PC-9 (cell line): ENCODE measurements at regions not wholly inside any gene's neighbourhood (a gene's known extent, or its start where the extent isn't known, plus 50 kb on each side); places are given as distances from the start of the nearest gene placed in this dataset.
"Not testable (repeated sequence)": the region's sequence is repeated elsewhere in the genome, so short reads cannot be mapped to it uniquely, and the experiment has no call there.

Experiments
- BruUV-seq: library from RNA; stranded (reverse); fragments of 400-500 nt; replicated peaks from 2 replicates; lab custom pipeline; 2021; lab: Mats Ljungman, UMichigan
- CTCF ChIA-PET: fragments of 300-600 bp; sonication (Branson Sonifier 250); formaldehyde crosslinking; loops from one replicate; lab custom pipeline; 2022; ENCODE audit warnings: antibody characterized with exemption; lab: Charles Lee
- POLR2A ChIA-PET: fragments of 300-600 bp; sonication (Branson Sonifier 250); formaldehyde crosslinking; loops from one replicate; lab custom pipeline; 2022; ENCODE audit warnings: antibody characterized with exemption; ENCODE audit not compliant: unreplicated experiment; lab: Charles Lee
- DNase-seq, 2 experiments: peaks; one replicate each; pipeline versions ENCODE4 v3.0.0 to v3.0.0-alpha.2; 2015 to 2022; ENCODE audit warnings: mixed read lengths in 1 of 2
- H2AFZ ChIP-seq: fragments of 200-600 bp; sonication (generic); 2 replicates; pipeline ENCODE4 v1.8.1; 2017; ENCODE audit warnings: antibody characterized with exemption
- H3F3A ChIP-seq: fragments of 200-600 bp; sonication (generic); 2 replicates; pipeline ENCODE4 v1.8.1; 2017; ENCODE audit warnings: antibody characterized with exemption, mild to moderate bottlenecking, low read depth; ENCODE audit not compliant: insufficient read depth
- H3K27ac ChIP-seq: fragments of 200-600 bp; sonication (generic); 2 replicates; pipeline ENCODE4 v1.6.1; 2016; ENCODE audit warnings: mixed run types
- H3K27me3 ChIP-seq: fragments of 200-600 bp; sonication (generic); 2 replicates; pipeline ENCODE4 v1.6.1; 2016; ENCODE audit warnings: low read depth, mixed run types; ENCODE audit not compliant: insufficient read depth
- H3K36me3 ChIP-seq: fragments of 200-600 bp; sonication (generic); 2 replicates; pipeline ENCODE4 v1.6.1; 2016; ENCODE audit warnings: low read depth, mixed run types
- H3K4me1 ChIP-seq: fragments of 200-600 bp; sonication (generic); replicated peaks from 2 replicates; pipeline ENCODE4 v1.6.1; 2016; ENCODE audit warnings: mixed run types; ENCODE audit not compliant: insufficient read depth
- H3K4me2 ChIP-seq: fragments of 200-600 bp; sonication (generic); 2 replicates; pipeline ENCODE4 v1.6.1; 2017; ENCODE audit warnings: mixed run types
- H3K4me3 ChIP-seq: fragments of 200-600 bp; sonication (generic); 2 replicates; pipeline ENCODE4 v1.6.1; 2016; ENCODE audit warnings: mixed run types
- H3K79me2 ChIP-seq: fragments of 200-600 bp; sonication (generic); 2 replicates; pipeline ENCODE4 v1.6.1; 2017; ENCODE audit warnings: low read depth, mixed run types
- H3K9me2 ChIP-seq: fragments of 200-600 bp; sonication (generic); 2 replicates; pipeline ENCODE4 v1.8.1; 2017; ENCODE audit warnings: mild to moderate bottlenecking; ENCODE audit not compliant: insufficient read depth
- H3K9me3 ChIP-seq: fragments of 200-600 bp; sonication (generic); 2 replicates; pipeline ENCODE4 v1.8.1; 2016; ENCODE audit warnings: low read depth; ENCODE audit not compliant: insufficient read depth
- H4K20me1 ChIP-seq: fragments of 200-600 bp; sonication (generic); 2 replicates; pipeline ENCODE4 v1.8.1; 2017; ENCODE audit not compliant: insufficient read depth
- EZH2 ChIP-seq: fragments of 200-600 bp; sonication (generic); IDR thresholded peaks from 2 replicates; pipeline ENCODE4 v1.8.0; 2017; ENCODE audit warnings: antibody characterized with exemption, low read depth
- intact Hi-C: fragments of 100-400 bp; cut with micrococcal nuclease; formaldehyde crosslinking; loops from one replicate; pipeline ENCODE4 v1.10.0; 2022; ENCODE audit not compliant: unreplicated experiment
- TF ChIP-seq, protein P1 (sequence below): fragments of 200-600 bp; sonication (generic); conservative IDR thresholded peaks from 2 replicates; pipeline ENCODE4 v1.6.1; 2017; ENCODE audit warnings: mixed run types, antibody characterized with exemption, mild to moderate bottlenecking, moderate library complexity

DNA sequence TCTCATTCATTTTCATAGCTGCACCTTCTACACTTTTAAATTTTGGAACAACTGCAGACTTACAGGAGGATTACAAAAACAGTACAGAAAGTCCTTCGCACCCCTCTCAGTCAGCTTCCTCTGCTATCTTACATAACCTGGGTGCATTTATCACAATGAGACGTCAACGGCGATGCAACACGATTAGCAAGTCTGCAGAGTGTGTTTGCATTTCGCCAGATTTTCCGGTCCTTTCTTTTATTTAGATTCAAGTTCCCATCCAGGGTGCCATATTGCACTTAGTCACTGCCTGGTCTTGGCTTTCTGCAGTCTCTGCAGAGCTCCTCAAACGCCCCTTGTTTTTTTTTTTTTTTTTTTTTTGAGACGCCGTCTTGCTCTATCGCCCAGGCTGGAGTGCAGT is 85.9 kb downstream of the ASMT start:
- H2AFZ ChIP-seq, result no peak overlapping the region
- no peak overlapping the region for H3K4me3 ChIP-seq
- H3K4me1 ChIP-seq, result no peaks in the 10 kb centered on the region
- intact Hi-C loops, result no loop called here
- ChIA-PET CTCF (no interaction called here), POLR2A (no interaction called here)
- BruUV-seq, result no TSS peak
- no peaks in the 10 kb centered on the region for H3K27me3 ChIP-seq
- H3K79me2 ChIP-seq, result no peaks in the 10 kb centered on the region
- TF ChIP-seq, protein P1, sequence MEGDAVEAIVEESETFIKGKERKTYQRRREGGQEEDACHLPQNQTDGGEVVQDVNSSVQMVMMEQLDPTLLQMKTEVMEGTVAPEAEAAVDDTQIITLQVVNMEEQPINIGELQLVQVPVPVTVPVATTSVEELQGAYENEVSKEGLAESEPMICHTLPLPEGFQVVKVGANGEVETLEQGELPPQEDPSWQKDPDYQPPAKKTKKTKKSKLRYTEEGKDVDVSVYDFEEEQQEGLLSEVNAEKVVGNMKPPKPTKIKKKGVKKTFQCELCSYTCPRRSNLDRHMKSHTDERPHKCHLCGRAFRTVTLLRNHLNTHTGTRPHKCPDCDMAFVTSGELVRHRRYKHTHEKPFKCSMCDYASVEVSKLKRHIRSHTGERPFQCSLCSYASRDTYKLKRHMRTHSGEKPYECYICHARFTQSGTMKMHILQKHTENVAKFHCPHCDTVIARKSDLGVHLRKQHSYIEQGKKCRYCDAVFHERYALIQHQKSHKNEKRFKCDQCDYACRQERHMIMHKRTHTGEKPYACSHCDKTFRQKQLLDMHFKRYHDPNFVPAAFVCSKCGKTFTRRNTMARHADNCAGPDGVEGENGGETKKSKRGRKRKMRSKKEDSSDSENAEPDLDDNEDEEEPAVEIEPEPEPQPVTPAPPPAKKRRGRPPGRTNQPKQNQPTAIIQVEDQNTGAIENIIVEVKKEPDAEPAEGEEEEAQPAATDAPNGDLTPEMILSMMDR, result no peak
- no peak for TF ChIP-seq EZH2
- DNase-seq, result no peak
- H3K9me3 ChIP-seq, result no peaks in the 10 kb centered on the region
- peaks cover 10% of the 10 kb centered on the region for H3F3A ChIP-seq
- no peaks in the 10 kb centered on the region for H4K20me1 ChIP-seq
- no peaks in the 10 kb centered on the region for H3K36me3 ChIP-seq
- H3K9me2 ChIP-seq, result no peaks in the 10 kb centered on the region
- H3K4me2 ChIP-seq, result no peak overlapping the region
- no peak overlapping the region for H3K27ac ChIP-seq

DNA sequence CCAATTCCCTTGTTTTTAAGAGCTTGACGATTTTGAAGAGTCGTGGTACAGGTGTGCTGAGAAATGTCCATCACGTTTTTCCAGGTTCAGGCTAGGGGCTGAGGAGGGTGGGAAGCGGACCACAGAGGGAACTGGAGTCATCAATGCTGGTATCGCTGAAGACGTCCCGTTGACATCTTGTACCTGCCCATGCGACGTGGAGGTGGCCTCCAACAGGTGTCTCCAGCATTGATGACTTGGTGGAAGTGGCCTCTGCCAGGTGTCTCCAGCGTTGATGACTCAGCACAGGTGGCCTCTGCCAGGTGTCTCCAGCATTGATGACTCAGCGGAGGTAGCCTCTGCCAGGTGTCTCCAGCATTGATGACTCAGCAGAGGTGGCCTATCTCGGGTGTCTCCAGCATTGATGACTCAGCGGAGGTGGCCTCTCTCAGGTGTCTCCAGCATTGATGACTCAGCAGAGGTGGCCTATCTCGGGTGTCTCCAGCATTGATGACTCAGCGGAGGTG is 86.6 kb downstream of the ASMT start:
- H3K9me3 ChIP-seq, H3K27me3 ChIP-seq, H3K4me3 ChIP-seq, POLR2A ChIA-PET, H3K36me3 ChIP-seq, DNase-seq, H2AFZ ChIP-seq, CTCF ChIA-PET, H3K4me1 ChIP-seq, intact Hi-C loops, H3F3A ChIP-seq, H3K27ac ChIP-seq, H3K9me2 ChIP-seq, H3K79me2 ChIP-seq, H4K20me1 ChIP-seq, H3K4me2 ChIP-seq, BruUV-seq: not testable (repeated sequence)

DNA sequence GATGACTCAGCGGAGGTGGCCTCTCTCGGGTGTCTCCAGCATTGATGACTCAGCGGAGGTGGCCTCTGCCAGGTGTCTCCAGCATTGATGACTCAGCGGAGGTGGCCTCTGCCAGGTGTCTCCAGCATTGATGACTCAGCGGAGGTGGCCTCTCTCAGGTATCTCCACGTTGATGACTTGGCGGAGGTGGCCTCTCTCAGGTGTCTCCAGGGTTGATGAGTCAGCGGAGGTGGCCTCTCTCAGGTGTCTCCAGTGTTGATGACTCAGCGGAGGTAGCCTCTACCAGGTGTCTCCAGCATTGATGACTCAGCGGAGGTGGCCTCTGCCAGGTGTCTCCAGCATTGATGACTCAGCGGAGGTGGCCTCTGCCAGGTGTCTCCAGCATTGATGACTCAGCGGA is 87.3 kb downstream of the ASMT start:
- H4K20me1 ChIP-seq, H2AFZ ChIP-seq, H3K9me2 ChIP-seq, DNase-seq, H3K27ac ChIP-seq, H3K4me2 ChIP-seq, H3K36me3 ChIP-seq, CTCF ChIA-PET, H3K79me2 ChIP-seq, H3K27me3 ChIP-seq, POLR2A ChIA-PET, intact Hi-C loops, H3K9me3 ChIP-seq, BruUV-seq, H3K4me3 ChIP-seq, H3F3A ChIP-seq, H3K4me1 ChIP-seq: not testable (repeated sequence)

DNA sequence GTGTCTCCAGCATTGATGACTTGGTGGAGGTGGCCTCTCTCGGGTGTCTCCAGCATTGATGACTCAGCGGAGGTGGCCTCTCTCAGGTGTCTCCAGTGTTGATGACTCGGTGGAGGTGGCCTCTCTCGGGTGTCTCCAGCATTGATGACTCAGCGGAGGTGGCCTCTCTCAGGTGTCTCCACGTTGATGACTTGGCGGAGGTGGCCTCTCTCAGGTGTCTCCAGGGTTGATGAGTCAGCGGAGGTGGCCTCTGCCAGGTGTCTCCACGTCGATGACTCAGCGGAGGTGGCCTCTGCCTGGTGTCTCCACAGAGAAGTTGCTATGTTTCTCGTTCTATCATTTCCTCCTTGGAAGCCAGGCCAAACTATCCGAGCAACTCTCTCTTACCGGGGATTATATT is 87.7 kb downstream of the ASMT start:
- BruUV-seq, H3K4me2 ChIP-seq, intact Hi-C loops, H3K36me3 ChIP-seq, H3K27me3 ChIP-seq, H3F3A ChIP-seq, H3K4me1 ChIP-seq, H3K9me3 ChIP-seq, H4K20me1 ChIP-seq, H3K27ac ChIP-seq, H3K9me2 ChIP-seq, CTCF ChIA-PET, H2AFZ ChIP-seq, H3K4me3 ChIP-seq, POLR2A ChIA-PET, H3K79me2 ChIP-seq: not testable (repeated sequence)
- DNase-seq, result peak in 1 of 2 experiments; percentile 44

DNA sequence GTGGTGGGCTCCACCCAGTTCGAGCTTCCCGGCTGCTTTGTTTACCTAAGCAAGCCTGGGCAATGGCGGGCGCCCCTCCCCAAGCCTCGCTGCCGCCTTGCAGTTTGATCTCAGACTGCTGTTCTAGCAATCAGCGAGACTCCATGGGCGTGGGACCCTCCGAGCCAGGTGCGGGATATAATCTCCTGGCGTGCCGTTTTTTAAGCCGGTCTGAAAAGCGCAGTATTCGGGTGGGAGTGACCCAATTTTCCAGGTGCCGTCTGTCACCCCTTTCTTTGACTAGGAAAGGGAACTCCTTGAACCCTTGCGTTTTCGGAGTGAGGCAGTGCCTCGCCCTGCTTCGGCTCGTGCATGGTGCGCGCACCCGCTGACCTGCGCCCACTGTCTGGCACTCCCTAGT is 94.4 kb downstream of the ASMT start:
- CTCF ChIA-PET, H3K4me2 ChIP-seq, H3K79me2 ChIP-seq, BruUV-seq, H3K9me2 ChIP-seq, POLR2A ChIA-PET, intact Hi-C loops, DNase-seq, H4K20me1 ChIP-seq, H2AFZ ChIP-seq, H3K4me3 ChIP-seq, H3F3A ChIP-seq, H3K36me3 ChIP-seq, H3K27ac ChIP-seq, H3K9me3 ChIP-seq, H3K4me1 ChIP-seq: not testable (repeated sequence)
- peaks cover 13% of the 10 kb centered on the region for H3K27me3 ChIP-seq
